ENCODE measurements at regions not wholly inside any gene's neighbourhood (a gene's known extent, or its start where the extent isn't known, plus 50 kb on each side); places are given as distances from the start of the nearest gene placed in this dataset.

- no peak for DNase-seq
These were observed 943.6 kb downstream of the SLITRK1 start for GRCh38 chr13:82938644-82939043.

GRCh38 chr13:82934000-82934399 lies 948.3 kb downstream of the SLITRK1 start:
- DNase-seq = no peak

- DNase-seq = no peak
These were observed 957.2 kb downstream of the SLITRK1 start for GRCh38 chr13:82925114-82925513.

- DNase-seq = no peak
These were observed 964.3 kb downstream of the SLITRK1 start for GRCh38 chr13:82917984-82918383.

GRCh38 chr13:82912564-82912963 lies 969.7 kb downstream of the SLITRK1 start:
- no peak for DNase-seq

- no peak for DNase-seq
These were observed 977.2 kb downstream of the SLITRK1 start for GRCh38 chr13:82905071-82905470.

- DNase-seq = no peak
These were observed 981.8 kb downstream of the SLITRK1 start for GRCh38 chr13:82900453-82900852.

- no peak for DNase-seq
These were observed 983.7 kb downstream of the SLITRK1 start for GRCh38 chr13:82898586-82898985.

GRCh38 chr13:82879921-82880320 lies 1002.4 kb downstream of the SLITRK1 start:
- no peak for DNase-seq

GRCh38 chr13:82878536-82878935 lies 1003.7 kb downstream of the SLITRK1 start:
- no peak for DNase-seq

- no peak for DNase-seq
These were observed 1015.0 kb downstream of the SLITRK1 start for GRCh38 chr13:82867284-82867683.

GRCh38 chr13:82850644-82851043 lies 1031.6 kb downstream of the SLITRK1 start:
- no peak for DNase-seq

- DNase-seq = no peak
These were observed 1033.5 kb downstream of the SLITRK1 start for GRCh38 chr13:82848766-82849165.

GRCh38 chr13:82847595-82847994 lies 1034.7 kb downstream of the SLITRK1 start:
- DNase-seq = no peak

- DNase-seq = no peak
These were observed 1048.4 kb downstream of the SLITRK1 start for GRCh38 chr13:82833923-82834322.

- DNase-seq = no peak
These were observed 1053.2 kb downstream of the SLITRK1 start for GRCh38 chr13:82829040-82829439.

GRCh38 chr13:82827724-82828123 lies 1054.5 kb downstream of the SLITRK1 start:
- no peak for DNase-seq

GRCh38 chr13:82822935-82823334 lies 1059.3 kb downstream of the SLITRK1 start:
- DNase-seq = no peak

- DNase-seq = no peak
These were observed 1065.1 kb downstream of the SLITRK1 start for GRCh38 chr13:82817133-82817532.

GRCh38 chr13:82815791-82816190 lies 1066.5 kb downstream of the SLITRK1 start:
- no peak for DNase-seq

GRCh38 chr13:82803341-82803740 lies 1078.9 kb downstream of the SLITRK1 start:
- DNase-seq = no peak

GRCh38 chr13:82802528-82802927 lies 1079.7 kb downstream of the SLITRK1 start:
- DNase-seq = no peak

- DNase-seq = no peak
These were observed 1081.9 kb downstream of the SLITRK1 start for GRCh38 chr13:82800391-82800790.

- no peak for DNase-seq
These were observed 1084.4 kb downstream of the SLITRK1 start for GRCh38 chr13:82797876-82798275.

- DNase-seq = no peak
These were observed 1091.2 kb downstream of the SLITRK1 start for GRCh38 chr13:82791035-82791434.

GRCh38 chr13:82772816-82773215 lies 1109.5 kb downstream of the SLITRK1 start:
- DNase-seq = no peak

All from stimulated activated CD4-positive, alpha-beta T cell treated with anti-CD3 and anti-CD28 coated beads, Interleukin-4, amount 100 ng/mL, for 24 hours (primary cell).